Smooth muscle cell (in vitro differentiated cells): ENCODE measurements at regions not wholly inside any gene's neighbourhood (a gene's known extent, or its start where the extent isn't known, plus 50 kb on each side); places are given as distances from the start of the nearest gene placed in this dataset.

ENCODE experiments used
- DNase-seq: peaks from one replicate; lab custom pipeline; 2025; ENCODE audit not compliant: unreplicated experiment; lab: John Stamatoyannopoulos, UW
- H2AFZ ChIP-seq: fragments of 200-600 bp; sonication (generic); 2 replicates; pipeline ENCODE4 v1.6.0; 2016; ENCODE audit warnings: antibody characterized with exemption, low read depth, mild to moderate bottlenecking
- H3F3A ChIP-seq: fragments of 200-600 bp; sonication (generic); 2 replicates; pipeline ENCODE4 v1.6.0; 2017; ENCODE audit warnings: antibody characterized with exemption, low read depth
- H3K27ac ChIP-seq: fragments of 200-600 bp; sonication (generic); 2 replicates; pipeline ENCODE4 v1.5.1; 2016; ENCODE audit warnings: low read depth, mild to moderate bottlenecking
- H3K27me3 ChIP-seq: fragments of 200-600 bp; sonication (generic); 2 replicates; pipeline ENCODE4 v1.6.1; 2016; ENCODE audit warnings: low read depth, mild to moderate bottlenecking
- H3K36me3 ChIP-seq: fragments of 200-600 bp; sonication (generic); 2 replicates; pipeline ENCODE4 v1.5.1; 2016; ENCODE audit warnings: low read depth
- H3K4me1 ChIP-seq: fragments of 200-600 bp; sonication (generic); 2 replicates; pipeline ENCODE4 v1.5.1; 2016; ENCODE audit warnings: low read depth
- H3K4me2 ChIP-seq: fragments of 200-600 bp; sonication (generic); 2 replicates; pipeline ENCODE4 v1.6.0; 2016; ENCODE audit warnings: mild to moderate bottlenecking
- H3K4me3 ChIP-seq: fragments of 200-600 bp; sonication (generic); 2 replicates; pipeline ENCODE4 v1.5.1; 2016; ENCODE audit warnings: mild to moderate bottlenecking
- H3K79me2 ChIP-seq: fragments of 200-600 bp; sonication (generic); 2 replicates; pipeline ENCODE4 v1.6.0; 2016; ENCODE audit warnings: low read depth, mild to moderate bottlenecking
- H3K9ac ChIP-seq: fragments of 200-600 bp; sonication (generic); 2 replicates; pipeline ENCODE4 v1.6.0; 2016; ENCODE audit warnings: low read depth
- H3K9me3 ChIP-seq: fragments of 200-600 bp; sonication (generic); replicated peaks from 2 replicates; pipeline ENCODE4 v1.5.1; 2016; ENCODE audit warnings: low read depth
- H4K20me1 ChIP-seq: fragments of 200-600 bp; sonication (generic); 2 replicates; pipeline ENCODE4 v1.6.0; 2016; ENCODE audit warnings: low read depth
- CTCF ChIP-seq: fragments of 200-600 bp; sonication (generic); IDR thresholded peaks from 2 replicates; pipeline ENCODE4 v1.5.1; 2017; ENCODE audit warnings: borderline replicate concordance, mild to moderate bottlenecking, antibody characterized with exemption; ENCODE audit not compliant: insufficient read depth, poor library complexity, severe bottlenecking
- WGBS: methylation state at CpG from one replicate; pipeline ENCODE4 v1.1.7; 2016; ENCODE audit warnings: low lambda C conversion rate; 5-methylcytosine and 5-hydroxymethylcytosine counted together

- no peaks in the 10 kb centered on the region for H4K20me1 ChIP-seq
- no peak overlapping the region for H2AFZ ChIP-seq
- TF ChIP-seq CTCF, result no peak
- DNase-seq, result no peak
- H3K4me3 ChIP-seq, result no peak overlapping the region
- peaks cover 3% of the 10 kb centered on the region for H3K27me3 ChIP-seq
- no peaks in the 10 kb centered on the region for H3F3A ChIP-seq
- no peaks in the 10 kb centered on the region for H3K4me1 ChIP-seq
- H3K9me3 ChIP-seq, result no peaks in the 10 kb centered on the region
- no peak overlapping the region for H3K4me2 ChIP-seq
- H3K9ac ChIP-seq, result no peak overlapping the region
- no peak overlapping the region for H3K27ac ChIP-seq
- no peaks in the 10 kb centered on the region for H3K36me3 ChIP-seq
- H3K79me2 ChIP-seq, result no peaks in the 10 kb centered on the region
Observed at GRCh38 chr14:98208211-98208611, 1063.8 kb downstream of the BCL11B start.

GRCh38 chr14:98208943-98209342 lies 1063.1 kb downstream of the BCL11B start:
- Histone ChIP-seq H2AFZ (no peak overlapping the region), H3K4me2 (no peak overlapping the region), H3K9ac (no peak overlapping the region), H4K20me1 (no peaks in the 10 kb centered on the region), H3K27me3 (peaks cover 8% of the 10 kb centered on the region), H3K79me2 (no peaks in the 10 kb centered on the region), H3K36me3 (no peaks in the 10 kb centered on the region), H3K9me3 (no peaks in the 10 kb centered on the region), H3K4me1 (no peaks in the 10 kb centered on the region), H3F3A (no peaks in the 10 kb centered on the region), H3K27ac (no peak overlapping the region), H3K4me3 (no peak overlapping the region)
- DNase-seq, result no peak
- TF ChIP-seq CTCF, result no peak
- WGBS, result 84% methylated on average over 4 of the region's 4 CpGs

GRCh38 chr14:98210045-98210672 lies 1061.8 kb downstream of the BCL11B start:
- 79% methylated on average over 12 of the region's 12 CpGs for WGBS
- Histone ChIP-seq H3K27me3 (peaks cover 20% of the 10 kb centered on the region), H3F3A (no peaks in the 10 kb centered on the region), H3K27ac (no peak overlapping the region), H3K4me3 (no peak overlapping the region), H3K4me2 (no peak overlapping the region), H4K20me1 (no peaks in the 10 kb centered on the region), H2AFZ (no peak overlapping the region), H3K9me3 (no peaks in the 10 kb centered on the region), H3K79me2 (no peaks in the 10 kb centered on the region), H3K36me3 (no peaks in the 10 kb centered on the region), H3K4me1 (no peaks in the 10 kb centered on the region), H3K9ac (no peak overlapping the region)
- no peak for DNase-seq
- TF ChIP-seq CTCF, result no peak

GRCh38 chr14:98217530-98217929 lies 1054.5 kb downstream of the BCL11B start:
- H3K79me2 ChIP-seq, result no peaks in the 10 kb centered on the region
- no peaks in the 10 kb centered on the region for H3K9me3 ChIP-seq
- no peak overlapping the region for H3K27ac ChIP-seq
- H3K9ac ChIP-seq, result no peak overlapping the region
- no peaks in the 10 kb centered on the region for H3K36me3 ChIP-seq
- no peaks in the 10 kb centered on the region for H4K20me1 ChIP-seq
- no peak for DNase-seq
- H2AFZ ChIP-seq, result no peak overlapping the region
- no peak overlapping the region for H3K4me3 ChIP-seq
- H3F3A ChIP-seq, result no peaks in the 10 kb centered on the region
- no peak overlapping the region for H3K4me2 ChIP-seq
- H3K4me1 ChIP-seq, result no peaks in the 10 kb centered on the region
- 93% methylated on average over 6 of the region's 6 CpGs for WGBS
- no peak for TF ChIP-seq CTCF
- H3K27me3 ChIP-seq, result peaks cover 30% of the 10 kb centered on the region
